ENCODE measurements at regions not wholly inside any gene's neighbourhood (a gene's known extent, or its start where the extent isn't known, plus 50 kb on each side); places are given as distances from the start of the nearest gene placed in this dataset.

DNA sequence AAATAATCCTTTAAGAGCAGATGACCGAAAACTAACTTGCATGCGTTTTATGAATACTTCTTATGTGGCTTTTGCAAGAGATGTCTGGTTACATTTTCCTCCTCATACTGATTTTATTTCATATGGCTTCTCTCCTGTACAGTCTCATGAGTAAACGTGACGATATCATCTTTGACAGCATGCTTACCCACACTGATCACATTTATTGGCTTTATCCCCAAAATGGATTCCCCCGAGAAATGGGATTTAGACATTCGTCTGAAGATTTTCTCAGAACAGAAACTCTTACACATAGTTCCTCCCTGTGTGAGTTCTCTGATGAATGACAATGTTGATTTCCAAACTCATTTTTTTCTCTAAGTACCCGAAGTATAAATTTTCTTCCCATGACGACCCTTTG, 939.7 kb upstream of the LCORL start:
- no peaks in the 10 kb centered on the region for H3K36me3 ChIP-seq (ENCODE audit: control insufficient read depth, insufficient read depth, low read length)
- POLR2A ChIA-PET, result no interaction called here
- no peaks in the 10 kb centered on the region for H3K4me1 ChIP-seq (ENCODE audit: control insufficient read depth, insufficient read depth, low read length)
- DNase-seq (ENCODE audit: low read depth, low spot score), result no peak
- H3K27me3 ChIP-seq (ENCODE audit: control insufficient read depth, insufficient read depth, low read length), result no peaks in the 10 kb centered on the region
- no peak overlapping the region for H3K27ac ChIP-seq (ENCODE audit: low read length)
- intact Hi-C loops (cut with micrococcal nuclease; ENCODE audit: unreplicated experiment) (no loop called here), in situ Hi-C loops (cut with HindIII; ENCODE audit: low pct_unique_long_range_greater_than_20kb, low sequenced_read_pairs) (no loop called here)
- TF ChIP-seq TCF7L2 (IDR thresholded peaks at IDR 0.05; ENCODE audit: low read depth, low read length) (no peak), REST (IDR thresholded peaks at IDR 0.05; ENCODE audit: insufficient read depth in 1 of 2, low read depth in 2 of 2, low read length in 1 of 2) (no peak), SIN3A (IDR thresholded peaks at IDR 0.05; ENCODE audit: borderline replicate concordance, insufficient read depth, low read depth, low read length) (no peak), POLR2AphosphoS5 (IDR thresholded peaks at IDR 0.05; ENCODE audit: low read depth, low read length) (no peak)
- TF ChIP-seq, protein P1, sequence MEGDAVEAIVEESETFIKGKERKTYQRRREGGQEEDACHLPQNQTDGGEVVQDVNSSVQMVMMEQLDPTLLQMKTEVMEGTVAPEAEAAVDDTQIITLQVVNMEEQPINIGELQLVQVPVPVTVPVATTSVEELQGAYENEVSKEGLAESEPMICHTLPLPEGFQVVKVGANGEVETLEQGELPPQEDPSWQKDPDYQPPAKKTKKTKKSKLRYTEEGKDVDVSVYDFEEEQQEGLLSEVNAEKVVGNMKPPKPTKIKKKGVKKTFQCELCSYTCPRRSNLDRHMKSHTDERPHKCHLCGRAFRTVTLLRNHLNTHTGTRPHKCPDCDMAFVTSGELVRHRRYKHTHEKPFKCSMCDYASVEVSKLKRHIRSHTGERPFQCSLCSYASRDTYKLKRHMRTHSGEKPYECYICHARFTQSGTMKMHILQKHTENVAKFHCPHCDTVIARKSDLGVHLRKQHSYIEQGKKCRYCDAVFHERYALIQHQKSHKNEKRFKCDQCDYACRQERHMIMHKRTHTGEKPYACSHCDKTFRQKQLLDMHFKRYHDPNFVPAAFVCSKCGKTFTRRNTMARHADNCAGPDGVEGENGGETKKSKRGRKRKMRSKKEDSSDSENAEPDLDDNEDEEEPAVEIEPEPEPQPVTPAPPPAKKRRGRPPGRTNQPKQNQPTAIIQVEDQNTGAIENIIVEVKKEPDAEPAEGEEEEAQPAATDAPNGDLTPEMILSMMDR (IDR thresholded peaks at IDR 0.05), result no peak
- CTCF ChIA-PET, result no interaction called here
- no TSS peak for BruUV-seq (replicated peaks)
- no peak overlapping the region for H3K4me3 ChIP-seq (ENCODE audit: low read depth in 2 of 2, low read length in 2 of 2)
- no peaks in the 10 kb centered on the region for H3K9me3 ChIP-seq (ENCODE audit: control insufficient read depth, insufficient read depth, low read depth, low read length)
- no peak for ATAC-seq

DNA sequence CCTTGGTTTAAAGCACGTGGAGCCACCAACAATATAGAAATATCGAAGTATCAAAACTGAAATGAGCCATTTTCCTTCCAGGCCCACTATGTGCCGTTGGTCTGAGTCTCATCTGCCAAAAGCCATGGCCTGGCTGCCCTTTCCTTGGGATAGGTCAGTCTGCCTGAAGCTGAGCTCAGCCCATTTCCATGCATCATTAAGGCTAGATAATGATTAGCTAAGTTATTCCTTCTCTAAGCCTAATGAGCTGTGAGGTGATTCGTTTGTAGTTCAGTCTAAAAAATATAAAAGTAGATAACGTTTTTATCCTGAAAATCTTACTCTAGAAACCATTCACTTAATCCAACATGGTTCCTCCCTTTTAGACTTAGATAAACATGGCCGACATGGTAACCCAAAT, 936.2 kb upstream of the LCORL start:
- in situ Hi-C loops (cut with HindIII; ENCODE audit: low pct_unique_long_range_greater_than_20kb, low sequenced_read_pairs), result no loop called here
- CTCF ChIA-PET, result no interaction called here
- Histone ChIP-seq H3K27me3 (ENCODE audit: control insufficient read depth, insufficient read depth, low read length) (no peaks in the 10 kb centered on the region), H3K36me3 (ENCODE audit: control insufficient read depth, insufficient read depth, low read length) (no peaks in the 10 kb centered on the region), H3K27ac (ENCODE audit: low read length) (no peak overlapping the region), H3K4me1 (ENCODE audit: control insufficient read depth, insufficient read depth, low read length) (no peaks in the 10 kb centered on the region), H3K4me3 (ENCODE audit: low read depth in 2 of 2, low read length in 2 of 2) (no peak overlapping the region), H3K9me3 (ENCODE audit: control insufficient read depth, insufficient read depth, low read depth, low read length) (no peaks in the 10 kb centered on the region)
- POLR2A ChIA-PET, result no interaction called here
- DNase-seq (ENCODE audit: low read depth, low spot score), result no peak
- no peak for ATAC-seq
- intact Hi-C loops (cut with micrococcal nuclease; ENCODE audit: unreplicated experiment), result no loop called here
- TF ChIP-seq REST (IDR thresholded peaks at IDR 0.05; ENCODE audit: insufficient read depth in 1 of 2, low read depth in 2 of 2, low read length in 1 of 2) (no peak), POLR2AphosphoS5 (IDR thresholded peaks at IDR 0.05; ENCODE audit: low read depth, low read length) (no peak), SIN3A (IDR thresholded peaks at IDR 0.05; ENCODE audit: borderline replicate concordance, insufficient read depth, low read depth, low read length) (no peak), TCF7L2 (IDR thresholded peaks at IDR 0.05; ENCODE audit: low read depth, low read length) (no peak)
- TF ChIP-seq, protein P1 (IDR thresholded peaks at IDR 0.05), result no peak
- BruUV-seq (replicated peaks), result no TSS peak

Measured in Panc1 (cell line).